ENCODE measurements at regions not wholly inside any gene's neighbourhood (a gene's known extent, or its start where the extent isn't known, plus 50 kb on each side); places are given as distances from the start of the nearest gene placed in this dataset.

DNA sequence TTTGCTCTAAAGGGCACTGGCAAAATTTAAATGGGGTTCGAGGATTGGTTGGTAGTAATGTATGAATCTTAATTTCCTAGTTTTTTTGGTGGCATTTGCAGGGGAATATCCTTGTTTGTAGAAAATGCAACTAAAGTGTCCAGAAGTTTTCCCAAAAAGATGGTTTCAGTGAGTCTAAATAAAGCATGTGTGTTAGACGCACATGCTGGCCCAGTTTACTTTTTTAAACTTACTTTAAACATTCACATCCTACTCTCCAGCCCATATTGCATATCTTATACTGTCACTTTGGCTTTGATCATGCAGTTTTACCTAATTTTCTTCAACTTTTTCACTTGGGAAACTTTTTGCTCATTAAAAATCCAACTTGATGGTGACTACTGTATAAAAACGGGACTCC, 744.0 kb upstream of the CELF2 start:
- Histone ChIP-seq H3K27ac (ENCODE audit: insufficient read depth, low read depth, low read length) (no peak overlapping the region), H3K36me3 (ENCODE audit: control insufficient read depth in 2 of 2, extremely low read depth in 1 of 2, insufficient read depth in 2 of 2, low read length in 2 of 2) (no peaks in the 10 kb centered on the region), H3K4me3 (replicated peaks in 1 of 3; ENCODE audit: insufficient read depth in 1 of 3, low read depth in 1 of 3, low read length in 3 of 3) (no peak overlapping the region), H3K4me2 (ENCODE audit: insufficient read depth, low read length) (no peak overlapping the region), H3K9me3 (replicated peaks; ENCODE audit: control insufficient read depth, insufficient read depth, low read length) (no peaks in the 10 kb centered on the region), H3K4me1 (ENCODE audit: control insufficient read depth, extremely low read depth, insufficient read depth, low read length) (no peaks in the 10 kb centered on the region), H3K9ac (replicated peaks; ENCODE audit: extremely low read depth, insufficient read depth, low read length) (no peak overlapping the region), H4K20me1 (replicated peaks; ENCODE audit: control insufficient read depth, extremely low read depth, insufficient read depth, low read length) (no peaks in the 10 kb centered on the region), H3K9me1 (replicated peaks; ENCODE audit: control insufficient read depth, extremely low read depth, insufficient read depth, low read length) (no peaks in the 10 kb centered on the region), H3K27me3 (ENCODE audit: control insufficient read depth in 2 of 2, insufficient read depth in 2 of 2, low read length in 2 of 2) (no peaks in the 10 kb centered on the region), H3K79me2 (ENCODE audit: control insufficient read depth, insufficient read depth, low read length) (no peaks in the 10 kb centered on the region), H2AFZ (ENCODE audit: low read depth, low read length) (no peak overlapping the region)
- CTCF ChIA-PET, result no interaction called here
- BruUV-seq (replicated peaks), result no TSS peak
- dilution Hi-C loops (cut with MboI; ENCODE audit: extremely low pct_ligation_motif_present, low sequenced_read_pairs) (no loop called here), intact Hi-C loops (cut with micrococcal nuclease) (no loop called here)
- no peak for DNase-seq (ENCODE audit: low read depth, low spot score)
- TF ChIP-seq, protein P1, sequence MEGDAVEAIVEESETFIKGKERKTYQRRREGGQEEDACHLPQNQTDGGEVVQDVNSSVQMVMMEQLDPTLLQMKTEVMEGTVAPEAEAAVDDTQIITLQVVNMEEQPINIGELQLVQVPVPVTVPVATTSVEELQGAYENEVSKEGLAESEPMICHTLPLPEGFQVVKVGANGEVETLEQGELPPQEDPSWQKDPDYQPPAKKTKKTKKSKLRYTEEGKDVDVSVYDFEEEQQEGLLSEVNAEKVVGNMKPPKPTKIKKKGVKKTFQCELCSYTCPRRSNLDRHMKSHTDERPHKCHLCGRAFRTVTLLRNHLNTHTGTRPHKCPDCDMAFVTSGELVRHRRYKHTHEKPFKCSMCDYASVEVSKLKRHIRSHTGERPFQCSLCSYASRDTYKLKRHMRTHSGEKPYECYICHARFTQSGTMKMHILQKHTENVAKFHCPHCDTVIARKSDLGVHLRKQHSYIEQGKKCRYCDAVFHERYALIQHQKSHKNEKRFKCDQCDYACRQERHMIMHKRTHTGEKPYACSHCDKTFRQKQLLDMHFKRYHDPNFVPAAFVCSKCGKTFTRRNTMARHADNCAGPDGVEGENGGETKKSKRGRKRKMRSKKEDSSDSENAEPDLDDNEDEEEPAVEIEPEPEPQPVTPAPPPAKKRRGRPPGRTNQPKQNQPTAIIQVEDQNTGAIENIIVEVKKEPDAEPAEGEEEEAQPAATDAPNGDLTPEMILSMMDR (IDR thresholded peaks at IDR 0.05; ENCODE audit: extremely low read depth in 1 of 2, insufficient read depth in 1 of 2, low read depth in 1 of 2, low read length in 2 of 2), result no peak
- TF ChIP-seq, protein P2, sequence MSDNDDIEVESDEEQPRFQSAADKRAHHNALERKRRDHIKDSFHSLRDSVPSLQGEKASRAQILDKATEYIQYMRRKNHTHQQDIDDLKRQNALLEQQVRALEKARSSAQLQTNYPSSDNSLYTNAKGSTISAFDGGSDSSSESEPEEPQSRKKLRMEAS (IDR thresholded peaks at IDR 0.05; ENCODE audit: insufficient read depth, insufficient read length), result no peak
- no peak for TF ChIP-seq POLR2A (IDR thresholded peaks at IDR 0.05; ENCODE audit: low read depth, low read length)
- no peak for TF ChIP-seq EZH2 (IDR thresholded peaks at IDR 0.05; ENCODE audit: borderline replicate concordance, low read depth, low read length, severe bottlenecking)
- no peak for TF ChIP-seq FOS (IDR thresholded peaks at IDR 0.05; ENCODE audit: borderline replicate concordance, insufficient read depth, low read length)
- no peak for TF ChIP-seq MYC (IDR thresholded peaks at IDR 0.05; ENCODE audit: low read depth, low read length)
- TF ChIP-seq POLR2AphosphoS5 (IDR thresholded peaks at IDR 0.05; ENCODE audit: insufficient read depth, low read depth, low read length), result no peak
- no peak for TF ChIP-seq JUN (IDR thresholded peaks at IDR 0.05; ENCODE audit: borderline replicate concordance, insufficient read depth, insufficient read length, low read depth)
- TF ChIP-seq GATA2 (IDR thresholded peaks at IDR 0.05; ENCODE audit: insufficient read depth, insufficient read length, low read depth, low read length), result no peak
- no peak for FAIRE-seq
- POLR2A ChIA-PET, result no interaction called here

Measured in endothelial cell of umbilical vein (primary cell).